NCI-H1092 (cell line): ENCODE measurements at regions not wholly inside any gene's neighbourhood (a gene's known extent, or its start where the extent isn't known, plus 50 kb on each side); places are given as distances from the start of the nearest gene placed in this dataset.

Experiments
- DNase-seq: peaks from one replicate; lab custom pipeline; 2025; lab: John Stamatoyannopoulos, UW

DNA sequence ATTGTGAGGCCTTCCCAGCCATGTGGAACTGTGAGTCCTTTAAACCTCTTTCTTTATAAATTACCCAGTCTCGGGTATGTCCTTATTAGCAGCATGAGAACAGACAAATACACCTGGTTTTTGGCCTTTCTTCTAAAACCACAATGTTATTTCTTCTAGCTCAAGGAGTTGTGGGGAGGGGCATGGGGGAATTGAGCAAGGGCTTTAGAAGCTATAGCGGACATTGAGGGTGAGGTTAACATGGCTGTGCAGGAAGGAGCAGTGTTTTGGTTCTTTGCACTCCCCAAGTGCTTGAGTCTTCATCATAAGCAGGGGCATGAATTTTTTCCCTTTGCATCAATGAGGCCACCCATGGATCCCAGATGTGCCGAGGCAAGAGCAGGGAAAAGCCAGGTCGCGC is 86.8 kb downstream of the SPRING1 start:
- DNase-seq, result no peak

DNA sequence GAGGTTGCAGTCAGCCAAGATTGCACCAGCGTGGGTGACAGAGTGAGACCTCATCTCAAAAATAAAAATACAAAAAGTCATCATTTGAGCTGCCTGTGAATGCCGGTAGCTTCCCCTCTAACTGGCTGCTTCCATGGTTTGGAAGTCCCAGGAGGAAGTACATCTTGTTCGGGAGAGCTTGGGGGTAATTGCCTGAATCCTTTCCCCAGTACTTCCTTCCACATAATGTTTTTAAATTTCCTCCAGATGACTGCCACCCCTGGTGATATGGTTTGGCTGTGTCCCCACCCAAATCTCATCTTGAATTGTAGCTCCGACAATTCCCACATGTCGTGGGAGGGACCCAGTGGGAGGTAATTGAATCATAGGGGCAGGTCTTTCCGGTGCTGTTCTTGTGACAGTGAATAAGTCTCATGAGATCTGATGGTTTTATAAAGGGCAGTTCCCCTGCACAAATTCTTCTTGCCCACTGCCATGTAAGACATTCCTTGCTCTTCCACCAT is 87.2 kb downstream of the SPRING1 start:
- no peak for DNase-seq

DNA sequence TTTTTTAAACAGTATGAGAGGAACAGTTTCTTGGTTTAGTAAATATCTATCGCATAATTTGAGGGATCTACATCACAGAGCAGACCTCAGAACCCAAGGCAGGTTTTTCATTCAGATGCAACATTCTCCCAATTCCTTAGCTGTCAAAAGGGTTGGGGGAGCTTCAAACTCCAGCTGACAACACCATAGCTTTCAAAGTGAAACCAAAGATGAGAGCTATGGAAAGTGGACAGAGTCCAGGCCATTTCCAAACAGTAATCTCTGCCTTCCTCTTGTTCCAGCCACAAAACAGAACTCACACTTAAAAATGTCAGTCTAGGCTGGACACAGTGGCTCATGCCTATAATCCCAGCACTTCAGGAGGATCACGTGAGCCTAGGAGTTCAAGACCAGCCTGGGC is 87.8 kb downstream of the SPRING1 start:
- no peak for DNase-seq

DNA sequence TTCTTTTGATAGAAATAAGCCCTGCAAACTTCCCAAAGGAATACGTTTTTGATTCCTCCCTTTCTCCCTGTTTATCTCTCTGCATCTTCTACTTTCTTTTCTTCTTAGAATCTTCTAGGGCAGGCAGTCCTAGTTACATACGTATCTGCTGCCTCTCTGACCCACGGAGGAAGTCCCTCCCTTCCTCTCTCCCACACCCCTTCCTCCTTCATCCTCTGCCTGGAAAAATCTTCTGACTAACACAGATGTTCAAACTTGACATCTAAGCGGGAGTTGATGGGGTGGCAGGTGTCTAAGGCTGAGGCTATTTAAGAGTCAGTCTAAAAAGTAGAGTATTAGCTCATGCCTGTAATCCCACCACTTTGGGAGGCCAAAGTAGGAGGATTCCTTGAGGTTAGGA is 88.6 kb downstream of the MAP1LC3B2 start:
- DNase-seq, result no peak

DNA sequence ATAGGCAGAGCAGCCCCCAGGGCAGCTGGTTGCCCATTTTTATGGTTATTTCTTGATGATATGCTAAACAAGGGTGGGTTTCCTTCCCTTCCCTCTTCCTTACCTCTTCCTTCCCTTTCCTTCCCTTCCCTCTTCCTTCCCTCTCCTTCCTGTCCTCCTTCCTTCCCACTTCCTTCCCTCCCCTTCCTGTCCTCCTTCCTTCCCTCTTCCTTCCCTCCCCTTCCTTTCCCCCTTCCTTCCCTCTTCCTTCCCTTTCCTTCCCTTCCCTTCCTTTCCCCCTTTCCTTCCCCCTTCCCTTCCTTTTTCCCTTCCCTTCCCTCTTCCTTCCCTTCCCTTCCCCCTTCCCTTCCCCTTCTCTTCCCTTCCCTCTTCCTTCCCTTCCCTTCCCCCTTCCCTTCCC is 87.7 kb downstream of the MAP1LC3B2 start:
- no peak for DNase-seq

DNA sequence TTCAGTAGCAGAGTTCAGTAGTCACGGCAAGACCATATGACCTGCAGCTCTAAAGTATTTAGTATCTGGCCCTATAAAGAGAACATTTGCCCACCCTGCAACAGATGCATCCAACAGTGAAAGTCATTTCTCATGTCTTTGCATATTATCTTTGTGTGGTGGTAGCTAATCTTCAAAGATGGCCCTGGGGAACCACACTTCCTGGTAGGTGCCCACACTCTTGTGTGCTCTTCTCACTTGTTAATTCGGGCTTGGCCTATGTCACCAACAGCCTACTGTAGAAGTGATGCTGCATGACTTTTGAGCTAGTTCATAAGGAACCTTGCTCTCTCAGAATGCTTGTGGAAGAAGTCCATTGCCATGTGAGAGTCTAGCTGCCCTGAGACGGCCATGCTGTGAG is 85.6 kb downstream of the MAP1LC3B2 start:
- DNase-seq, result no peak

DNA sequence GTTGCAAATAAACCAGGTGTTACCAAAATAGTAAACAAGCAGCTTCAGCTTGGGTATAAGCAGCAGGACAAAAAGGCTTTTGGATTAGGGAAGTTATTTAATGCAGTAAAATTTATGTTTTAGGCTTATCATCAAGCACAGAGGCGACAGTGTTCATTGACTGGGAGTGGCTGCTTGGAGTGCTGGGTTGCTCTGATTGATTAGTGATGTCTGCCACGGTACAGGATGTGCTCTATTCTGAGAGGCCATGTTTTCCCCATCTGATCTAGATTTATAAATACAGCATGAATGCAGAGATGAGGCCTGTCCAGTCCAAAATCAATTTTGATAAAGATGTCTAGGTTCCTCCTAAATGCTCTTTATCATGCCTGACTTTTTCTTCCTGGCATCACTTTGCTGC is 83.5 kb downstream of the MAP1LC3B2 start:
- no peak for DNase-seq

DNA sequence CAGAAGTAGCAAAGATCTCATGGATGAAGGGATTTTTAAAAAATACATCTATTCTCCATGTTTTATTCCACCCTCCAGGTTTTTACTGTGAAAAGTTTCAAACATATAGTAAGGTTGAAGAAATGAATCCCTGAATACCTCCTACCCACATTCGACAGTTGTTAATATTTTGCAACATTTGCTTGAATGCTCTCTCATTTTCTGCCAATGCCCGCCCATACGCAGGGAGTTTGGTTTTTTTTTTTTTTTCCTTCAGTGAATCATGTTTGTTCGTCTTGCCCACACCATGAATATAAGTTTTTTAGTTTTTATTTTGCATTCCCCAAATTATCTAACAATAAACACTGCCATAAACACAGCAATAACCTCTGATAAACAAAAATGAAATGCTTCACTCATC is 82.9 kb downstream of the MAP1LC3B2 start:
- no peak for DNase-seq

DNA sequence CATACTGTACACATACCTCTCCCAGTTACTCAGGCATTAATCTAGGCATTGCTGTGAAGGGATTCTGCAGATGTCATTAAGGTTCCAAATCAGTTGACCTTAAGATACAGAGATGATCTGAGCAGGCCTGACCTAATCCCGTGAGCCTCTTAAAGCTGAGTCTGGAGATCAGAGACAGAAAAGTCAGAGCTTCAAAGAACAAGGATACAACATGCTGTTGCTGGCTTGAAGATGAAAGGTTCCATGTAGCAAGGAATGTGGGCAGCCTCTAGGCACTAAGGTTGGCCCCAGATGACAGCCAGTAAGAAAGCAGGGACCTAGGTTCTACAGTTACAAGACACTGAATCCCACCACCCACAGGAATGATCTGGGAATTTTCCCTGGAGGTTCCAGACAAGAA is 81.1 kb downstream of the MAP1LC3B2 start:
- no peak for DNase-seq

DNA sequence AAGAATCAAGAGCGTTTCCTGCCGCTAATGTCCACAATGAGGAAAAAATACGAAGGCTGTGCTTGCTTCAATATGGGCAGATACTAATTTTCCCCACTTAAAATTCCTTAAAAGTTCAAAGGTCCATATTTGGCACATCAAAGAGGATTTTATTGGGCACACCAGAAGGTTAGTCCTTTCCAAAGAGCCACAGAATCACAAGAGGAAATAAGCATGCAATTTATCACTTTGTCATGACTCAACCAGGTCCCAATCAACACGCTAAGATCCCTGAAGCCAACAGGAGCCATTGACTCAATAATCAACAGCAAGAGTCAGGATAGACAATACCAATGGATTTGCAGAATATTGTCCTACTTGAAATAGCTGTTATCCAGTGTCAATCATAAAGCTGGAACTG is 80.6 kb downstream of the MAP1LC3B2 start:
- no peak for DNase-seq

DNA sequence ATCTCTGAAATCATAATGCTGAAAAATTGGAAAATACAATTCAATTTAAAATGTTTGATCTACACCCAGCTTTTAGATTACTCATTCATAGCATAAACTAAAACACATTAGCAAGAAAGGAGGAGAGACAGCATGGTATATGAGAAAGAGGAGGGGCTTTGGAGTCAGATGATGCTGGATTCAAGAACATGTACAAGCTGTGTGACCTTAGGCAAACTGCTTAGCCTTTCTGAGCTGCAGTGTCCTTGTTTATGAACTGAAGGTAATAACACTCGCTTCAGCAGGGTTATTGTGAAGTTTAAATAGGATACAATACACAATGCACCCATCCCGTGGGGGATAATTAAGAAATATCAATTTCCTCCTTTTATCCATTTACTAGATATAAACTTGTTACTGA is 79.2 kb downstream of the MAP1LC3B2 start:
- no peak for DNase-seq

DNA sequence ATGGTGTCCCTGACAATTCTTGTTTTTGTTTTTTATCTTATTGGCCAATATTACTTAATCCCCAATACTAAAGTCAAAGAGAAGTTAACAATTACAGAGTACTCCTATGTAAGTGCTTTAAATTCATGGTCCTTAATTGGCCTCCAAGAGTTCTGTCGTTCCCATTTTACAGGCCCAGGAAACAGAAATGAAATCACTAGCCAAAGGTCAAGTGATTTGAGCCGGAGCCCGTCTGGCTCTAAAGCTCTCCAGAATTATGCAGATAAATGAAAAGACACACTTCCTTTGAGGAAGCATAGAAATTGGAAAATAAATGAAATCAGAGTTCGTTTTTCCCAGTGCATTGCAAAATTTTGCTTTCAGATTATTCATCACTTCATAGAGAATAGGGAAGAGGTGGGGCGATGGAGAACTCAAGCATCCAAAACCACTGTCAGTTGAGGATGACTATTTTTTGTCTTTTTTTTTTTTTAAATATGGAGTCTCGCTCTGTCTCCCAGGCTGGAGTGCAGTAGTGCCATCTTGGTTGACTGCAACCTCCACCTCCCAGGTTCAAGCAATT is 78.5 kb downstream of the MAP1LC3B2 start:
- no peak for DNase-seq

DNA sequence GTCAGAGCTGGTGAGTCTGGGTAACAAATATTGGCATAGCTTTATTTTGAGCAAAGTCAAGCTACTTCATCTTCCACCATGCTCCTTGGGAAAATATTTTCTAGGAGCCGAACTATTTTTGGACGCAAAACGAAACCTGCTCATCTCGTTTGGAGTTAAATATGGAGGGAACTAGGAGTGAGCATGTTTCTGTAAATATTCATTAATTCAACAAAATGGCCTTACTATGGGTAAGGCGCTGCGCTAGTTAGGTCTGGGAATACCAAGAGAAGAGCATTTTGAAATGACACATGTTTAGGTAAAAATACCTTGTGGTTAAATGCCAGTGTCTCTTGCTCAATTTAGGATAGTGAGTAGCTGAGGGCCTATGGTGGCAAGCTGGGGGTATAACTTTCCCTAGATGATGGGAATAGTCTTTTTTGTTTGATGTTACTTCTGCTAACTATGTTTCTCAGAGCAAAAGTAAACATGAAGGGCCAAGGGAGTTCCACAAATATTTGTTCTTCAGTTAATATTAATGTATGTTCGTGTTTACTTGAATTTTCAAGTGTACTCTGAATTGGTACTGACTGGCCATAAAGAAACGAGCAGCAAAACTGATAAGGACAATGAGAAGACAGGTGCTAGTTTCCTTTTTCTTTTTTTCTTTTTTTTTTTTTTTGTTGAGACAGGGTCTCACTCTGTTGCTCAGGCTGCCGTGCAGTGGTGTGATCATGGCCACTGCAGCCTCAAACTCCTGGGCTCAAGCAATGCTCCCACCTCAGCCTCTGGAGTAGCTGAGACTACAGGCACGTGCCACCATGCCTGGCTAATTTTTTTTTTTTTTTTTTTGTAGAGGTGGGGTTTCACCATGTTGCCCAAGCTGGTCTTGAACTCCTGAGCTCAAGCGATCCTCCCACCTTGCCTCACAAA is 77.7 kb downstream of the MAP1LC3B2 start:
- DNase-seq, result no peak

DNA sequence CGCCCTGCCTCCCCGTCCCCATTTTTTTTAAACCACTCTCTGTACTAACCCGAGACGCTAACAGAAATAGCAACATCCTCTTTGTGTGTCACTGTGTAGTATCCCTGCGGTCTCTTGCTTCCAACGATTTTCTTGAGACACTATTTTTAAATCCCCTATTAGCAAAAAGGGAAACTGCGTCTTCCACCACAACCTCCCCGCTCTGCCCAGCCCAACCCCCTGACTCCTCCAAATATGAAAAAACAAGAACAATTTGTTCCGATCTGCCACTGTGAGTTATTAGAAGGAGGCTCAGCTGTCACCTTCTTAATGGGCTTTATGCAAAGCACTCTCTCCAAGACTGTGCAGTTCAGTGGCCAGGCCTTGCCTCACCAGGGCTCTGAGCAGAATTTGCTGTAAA is 76.3 kb downstream of the MAP1LC3B2 start:
- no peak for DNase-seq

DNA sequence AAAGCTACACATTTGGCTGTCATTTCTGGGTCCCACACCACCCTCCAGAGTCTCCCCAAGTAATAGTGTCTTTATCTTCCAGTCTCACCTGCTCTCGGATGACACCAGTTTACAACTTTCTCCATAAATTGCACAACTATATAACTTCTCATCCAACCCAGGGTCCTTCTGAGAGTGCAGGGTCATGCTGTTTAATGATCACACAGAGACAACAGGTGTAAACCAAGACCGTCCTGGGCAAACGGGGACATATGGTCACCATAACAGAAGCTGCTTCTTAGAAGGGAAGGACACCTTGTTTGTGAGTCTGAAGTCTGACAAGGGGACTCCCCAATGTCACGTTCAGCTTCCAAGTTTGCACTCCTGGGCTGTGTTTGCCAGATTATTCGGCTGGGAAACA is 74.3 kb downstream of the MAP1LC3B2 start:
- DNase-seq, result no peak

DNA sequence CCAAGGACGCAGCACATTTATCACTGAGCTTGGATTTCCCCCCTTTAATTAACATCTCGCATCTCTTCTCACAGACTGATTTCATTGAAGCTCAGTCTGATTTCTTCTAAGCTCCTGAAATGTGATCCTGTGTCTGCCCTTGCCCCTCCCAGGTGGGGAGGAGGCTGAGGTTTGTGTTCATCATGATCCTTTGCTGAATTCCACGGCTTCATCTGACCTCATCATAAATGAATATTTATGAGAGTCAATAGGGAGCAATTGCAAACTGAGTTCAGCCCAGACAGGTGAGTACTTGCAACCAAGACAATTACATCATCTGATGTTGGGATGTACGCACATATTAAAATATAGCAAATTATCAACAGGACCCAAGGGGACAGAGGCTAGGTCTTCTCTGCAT is 72.4 kb downstream of the MAP1LC3B2 start:
- no peak for DNase-seq

DNA sequence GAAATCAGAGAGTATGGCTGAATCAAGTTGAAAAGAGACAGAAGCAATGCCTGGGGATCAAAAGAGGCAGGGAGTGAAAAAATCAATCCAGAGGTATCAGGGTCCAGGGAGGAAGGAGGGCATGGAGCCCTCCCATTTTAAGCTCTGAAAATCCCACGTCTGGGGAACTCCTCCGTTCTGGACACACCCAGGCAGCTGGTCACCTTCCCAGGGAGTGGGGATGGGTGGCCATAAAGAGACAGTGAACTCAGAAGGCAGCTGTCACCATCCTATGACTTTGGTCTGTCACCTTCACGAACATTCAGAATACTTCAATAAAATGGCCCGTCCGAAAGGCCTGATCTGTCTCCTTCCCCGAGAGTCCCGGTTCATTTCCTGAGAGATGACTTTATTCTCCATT is 71.6 kb downstream of the MAP1LC3B2 start:
- no peak for DNase-seq

DNA sequence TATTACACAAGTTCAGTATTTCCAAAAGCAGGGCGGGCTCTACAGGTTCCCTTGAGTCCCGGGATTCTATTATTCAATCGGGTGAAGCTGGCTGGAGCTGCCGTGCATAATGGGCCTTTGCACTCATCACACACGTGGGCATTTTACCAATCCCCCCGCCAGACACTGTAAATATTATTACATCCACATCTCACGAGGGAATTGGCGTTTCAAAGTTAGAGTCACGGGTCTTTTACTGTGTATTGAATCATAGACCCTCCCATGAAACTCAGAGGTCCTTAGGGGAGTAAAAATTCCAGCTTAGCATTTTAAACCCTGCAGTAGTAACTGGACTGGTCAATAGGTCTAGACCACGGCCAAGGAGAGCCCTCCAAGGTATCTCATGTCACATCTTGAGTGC is 70.3 kb downstream of the MAP1LC3B2 start:
- no peak for DNase-seq

DNA sequence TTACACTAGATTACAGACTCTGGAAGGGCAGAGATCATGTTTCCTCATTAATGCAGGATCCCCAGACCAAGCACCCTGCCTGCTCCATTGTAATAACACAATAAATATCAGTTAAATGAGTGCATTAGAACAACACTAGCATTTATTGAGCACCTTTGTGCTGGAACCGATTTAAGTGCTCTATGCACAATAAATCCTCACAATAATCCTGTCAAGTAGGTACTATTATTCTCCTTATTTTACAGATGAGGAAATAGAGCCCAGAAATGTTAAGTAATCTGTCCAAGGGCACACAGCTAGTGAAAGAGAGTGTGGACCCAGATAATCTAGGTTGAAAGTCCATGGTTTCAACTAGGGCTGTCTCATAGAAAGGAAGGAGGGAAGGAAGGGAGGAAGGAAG is 69.8 kb downstream of the MAP1LC3B2 start:
- DNase-seq, result no peak

DNA sequence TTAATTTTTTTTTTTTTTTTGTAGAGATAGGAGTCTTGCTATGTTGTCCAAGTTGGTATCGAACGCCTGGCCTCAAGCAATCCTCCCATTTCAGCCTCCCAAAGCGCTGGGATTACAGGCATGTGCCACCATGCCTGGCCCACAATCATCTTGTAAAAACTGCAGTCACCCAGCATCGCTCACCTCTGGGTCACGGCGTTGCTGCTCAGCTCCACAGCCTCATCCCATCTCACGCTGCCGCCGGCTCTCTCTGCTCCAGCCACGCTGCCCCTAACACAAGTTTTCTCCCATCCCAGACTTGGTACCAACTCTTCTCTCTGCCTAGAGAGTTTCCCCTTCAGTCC is 69.2 kb downstream of the MAP1LC3B2 start:
- DNase-seq, result no peak
